ENCODE measurements at regions not wholly inside any gene's neighbourhood (a gene's known extent, or its start where the extent isn't known, plus 50 kb on each side); places are given as distances from the start of the nearest gene placed in this dataset.

DNA sequence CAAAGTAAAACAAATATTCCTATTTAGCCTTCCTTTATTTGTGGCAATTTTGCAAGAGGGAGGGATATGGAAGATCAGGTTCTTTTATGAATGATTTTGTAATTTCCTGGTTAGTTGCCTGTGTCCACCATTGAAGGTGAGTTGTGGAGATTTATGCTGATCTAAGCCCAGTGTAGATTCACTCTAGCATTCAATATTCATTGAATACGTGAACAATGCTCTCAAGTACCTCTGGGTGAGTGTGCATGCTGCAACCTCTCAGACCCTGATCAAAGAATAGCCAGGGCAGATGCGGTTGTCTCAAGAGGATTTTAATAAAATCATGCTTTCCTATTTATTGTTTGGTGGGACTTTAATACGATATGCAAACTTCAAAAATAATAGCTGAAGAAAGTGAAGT is 628.4 kb downstream of the SPRY1 start:
- no peak for TF ChIP-seq POLR2A (IDR thresholded peaks at IDR 0.05; ENCODE audit: low read depth, low read length)
- TF ChIP-seq POLR2AphosphoS5 (IDR thresholded peaks at IDR 0.05; ENCODE audit: low read depth, low read length), result no peak
- no peak for TF ChIP-seq TAF1 (IDR thresholded peaks at IDR 0.05; ENCODE audit: borderline replicate concordance, low read depth, low read length)

All from GM12892 (cell line).